Trophoblast cell (in vitro differentiated cells and primary cell): ENCODE measurements at regions not wholly inside any gene's neighbourhood (a gene's known extent, or its start where the extent isn't known, plus 50 kb on each side); places are given as distances from the start of the nearest gene placed in this dataset.

ENCODE experiments used
- DNase-seq, 2 donors: peaks; one replicate each; pipeline ENCODE4 v3.0.0-alpha.2; 2016
- H2AFZ ChIP-seq: 2 replicates; pipeline ENCODE4 v1.6.1; 2013; ENCODE audit warnings: low read length, moderate library complexity, mild to moderate bottlenecking; ENCODE audit not compliant: insufficient read depth, poor library complexity
- H2AK5ac ChIP-seq: 2 replicates; pipeline ENCODE4 v1.6.1; 2013; ENCODE audit warnings: mild to moderate bottlenecking, low read length
- H2BK120ac ChIP-seq: 2 replicates; pipeline ENCODE4 v1.6.1; 2013; ENCODE audit warnings: low read length, mild to moderate bottlenecking, moderate library complexity; ENCODE audit not compliant: insufficient read depth, poor library complexity
- H2BK12ac ChIP-seq: 2 replicates; pipeline ENCODE4 v1.6.1; 2013; ENCODE audit warnings: mild to moderate bottlenecking, low read length, moderate library complexity
- H2BK5ac ChIP-seq: 2 replicates; pipeline ENCODE4 v1.6.1; 2013; ENCODE audit warnings: low read length, low read depth, moderate library complexity, mild to moderate bottlenecking; ENCODE audit not compliant: poor library complexity
- H3K14ac ChIP-seq: 2 replicates; pipeline ENCODE4 v1.6.1; 2013; ENCODE audit warnings: mild to moderate bottlenecking, low read length
- H3K18ac ChIP-seq: 2 replicates; pipeline ENCODE4 v1.6.1; 2013; ENCODE audit warnings: mild to moderate bottlenecking, low read length
- H3K23ac ChIP-seq: 2 replicates; pipeline ENCODE4 v1.6.1; 2013; ENCODE audit warnings: low read length
- H3K27ac ChIP-seq: 2 replicates; pipeline ENCODE4 v1.5.1; 2013; ENCODE audit warnings: low read depth, mild to moderate bottlenecking, inconsistent platforms, low read length, moderate library complexity
- H3K27me3 ChIP-seq: 2 replicates; pipeline ENCODE4 v1.6.1; 2013; ENCODE audit warnings: inconsistent platforms, mild to moderate bottlenecking, low read length, moderate library complexity; ENCODE audit not compliant: insufficient read depth
- H3K36me3 ChIP-seq, 2 experiments: 1 replicate in 1 of 2; 2 replicates in 1 of 2; pipeline ENCODE4 v1.6.1; 2013; ENCODE audit warnings: low read length in 2 of 2, mild to moderate bottlenecking in 2 of 2, moderate library complexity in 1 of 2; ENCODE audit not compliant: insufficient read depth in 2 of 2, control insufficient read depth in 1 of 2
- H3K4ac ChIP-seq: 2 replicates; pipeline ENCODE4 v1.6.1; 2013; ENCODE audit warnings: low read depth, mild to moderate bottlenecking, low read length, moderate library complexity
- H3K4me1 ChIP-seq, 2 experiments: 1 replicate in 1 of 2; 2 replicates in 1 of 2; pipeline ENCODE4 v1.6.1; 2013; ENCODE audit warnings: low read length in 2 of 2, mild to moderate bottlenecking in 2 of 2, moderate library complexity in 1 of 2; ENCODE audit not compliant: insufficient read depth in 2 of 2, control insufficient read depth in 1 of 2
- H3K4me2 ChIP-seq: 2 replicates; pipeline ENCODE4 v1.6.1; 2013; ENCODE audit warnings: inconsistent platforms, mild to moderate bottlenecking, low read length, moderate library complexity
- H3K4me3 ChIP-seq: 2 replicates; pipeline ENCODE4 v1.5.1; 2013; ENCODE audit warnings: mild to moderate bottlenecking, low read depth, low read length, inconsistent platforms
- H3K79me1 ChIP-seq: one replicate; pipeline ENCODE4 v1.6.1; 2013; ENCODE audit warnings: low read length
- H3K79me2 ChIP-seq: 2 replicates; pipeline ENCODE4 v1.6.1; 2013; ENCODE audit warnings: low read length, mild to moderate bottlenecking; ENCODE audit not compliant: control insufficient read depth, insufficient read depth, poor library complexity
- H3K9ac ChIP-seq: 2 replicates; pipeline ENCODE4 v1.6.1; 2013; ENCODE audit warnings: mild to moderate bottlenecking, low read length
- H3K9me3 ChIP-seq: 2 replicates; pipeline ENCODE4 v1.6.1; 2013; ENCODE audit warnings: low read depth, mild to moderate bottlenecking, control low read depth, inconsistent platforms, low read length; ENCODE audit not compliant: insufficient read depth
- H4K12ac ChIP-seq: 2 replicates; pipeline ENCODE4 v1.6.1; 2013; ENCODE audit warnings: low read depth, mild to moderate bottlenecking, low read length, moderate library complexity
- H4K8ac ChIP-seq: 2 replicates; pipeline ENCODE4 v1.6.1; 2013; ENCODE audit warnings: low read depth, mild to moderate bottlenecking, low read length, moderate library complexity
- H4K91ac ChIP-seq: one replicate; pipeline ENCODE4 v1.6.1; 2013; ENCODE audit warnings: low read depth, mild to moderate bottlenecking, low read length, moderate library complexity
- WGBS: extraction: QIAGEN DNeasy Blood & Tissue Kit; methylation state at CpG from one replicate; pipeline ENCODE4 v1.1.7; 2013; ENCODE audit warnings: missing lambda C conversion rate; ENCODE audit not compliant: insufficient read length, insufficient coverage; ENCODE audit errors: extremely low coverage; 5-methylcytosine and 5-hydroxymethylcytosine counted together

DNA sequence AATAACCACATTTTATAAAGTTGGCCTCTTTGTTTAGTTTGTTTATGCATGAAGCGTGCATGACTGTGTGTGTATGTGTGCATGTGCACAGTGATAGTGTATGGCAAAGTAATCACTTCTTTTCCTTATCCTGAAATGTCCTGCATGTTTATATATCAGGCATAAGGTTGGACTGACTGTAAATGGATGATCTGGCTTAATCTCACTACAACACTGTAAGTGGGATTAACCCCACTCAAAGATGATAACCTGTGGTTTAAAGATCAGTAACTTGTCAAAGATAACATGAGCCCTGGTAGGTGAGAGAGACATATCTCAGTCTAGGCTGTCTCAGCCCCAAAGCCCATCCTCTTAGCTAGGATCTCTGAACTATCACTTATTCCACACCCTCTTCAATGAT, 376.6 kb upstream of the TSHZ2 start:
- H3K4me1 ChIP-seq = no peaks in the 10 kb centered on the region
- no CpG with 5 or more reads among the region's 1 CpG for WGBS

GRCh38 chr20:52593654-52594053, 378.5 kb upstream of the TSHZ2 start:
- Histone ChIP-seq H2AK5ac (no peak overlapping the region), H3K4me1 (no peaks in the 10 kb centered on the region), H3K4me3 (no peak overlapping the region), H2AFZ (no peak overlapping the region), H4K91ac (no peak overlapping the region), H3K27me3 (no peaks in the 10 kb centered on the region), H2BK5ac (no peak overlapping the region), H4K12ac (no peak overlapping the region), H2BK12ac (no peak overlapping the region), H3K18ac (no peak overlapping the region), H3K9ac (no peak overlapping the region), H4K8ac (no peak overlapping the region), H3K4ac (no peak overlapping the region), H3K79me2 (no peaks in the 10 kb centered on the region), H3K79me1 (no peaks in the 10 kb centered on the region), H3K36me3 (no peaks in the 10 kb centered on the region), H3K4me2 (no peak overlapping the region), H3K14ac (no peak overlapping the region), H3K27ac (no peak overlapping the region), H3K9me3 (no peaks in the 10 kb centered on the region), H3K23ac (no peak overlapping the region), H2BK120ac (no peak overlapping the region)
- no CpG with 5 or more reads among the region's 5 CpGs for WGBS
- no peak for DNase-seq

More for the DNA sequence above, 376.6 kb upstream of the TSHZ2 start:
- H3K9me3 ChIP-seq = no peaks in the 10 kb centered on the region
- no peaks in the 10 kb centered on the region for H3K79me1 ChIP-seq
- no peak overlapping the region for H3K27ac ChIP-seq
- no peak overlapping the region for H3K14ac ChIP-seq
- H2BK120ac ChIP-seq = no peak overlapping the region
- H2AK5ac ChIP-seq = no peak overlapping the region
- no peak overlapping the region for H2BK5ac ChIP-seq
- no peak overlapping the region for H4K91ac ChIP-seq
- H3K27me3 ChIP-seq = no peaks in the 10 kb centered on the region
- H3K23ac ChIP-seq = no peak overlapping the region
- no peak for DNase-seq
- no peak overlapping the region for H3K4ac ChIP-seq
- H3K4me2 ChIP-seq = no peak overlapping the region
- H4K12ac ChIP-seq = no peak overlapping the region
- no peak overlapping the region for H2BK12ac ChIP-seq
- H3K36me3 ChIP-seq = no peaks in the 10 kb centered on the region
- no peak overlapping the region for H2AFZ ChIP-seq
- H4K8ac ChIP-seq = no peak overlapping the region
- H3K9ac ChIP-seq = no peak overlapping the region
- H3K4me3 ChIP-seq = no peak overlapping the region
- no peak overlapping the region for H3K18ac ChIP-seq
- H3K79me2 ChIP-seq = no peaks in the 10 kb centered on the region

DNA sequence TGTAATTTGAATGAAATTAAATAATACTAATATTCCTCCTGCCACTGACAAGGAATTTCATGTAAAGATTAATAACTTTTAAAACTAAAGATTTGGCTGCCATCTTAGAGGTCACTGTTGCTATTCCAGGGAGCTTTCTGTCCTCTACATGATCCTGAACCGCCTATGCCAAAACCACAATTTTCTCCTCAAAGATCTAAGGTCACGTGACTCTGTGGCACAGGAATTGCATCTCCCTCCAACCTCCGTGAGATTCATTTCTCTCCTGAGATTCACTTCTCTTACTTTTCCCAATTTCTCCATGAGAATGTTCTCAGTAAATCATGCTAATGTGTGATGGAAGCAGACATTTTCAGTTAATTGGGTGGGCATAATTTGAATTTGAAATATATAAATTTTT, 379.6 kb upstream of the TSHZ2 start:
- no peak overlapping the region for H2AK5ac ChIP-seq
- H4K91ac ChIP-seq = no peak overlapping the region
- no peak for DNase-seq
- H3K23ac ChIP-seq = no peak overlapping the region
- H4K12ac ChIP-seq = no peak overlapping the region
- H3K79me2 ChIP-seq = no peaks in the 10 kb centered on the region
- no peak overlapping the region for H3K14ac ChIP-seq
- no peak overlapping the region for H2BK12ac ChIP-seq
- H3K18ac ChIP-seq = no peak overlapping the region
- H3K4ac ChIP-seq = no peak overlapping the region
- no peaks in the 10 kb centered on the region for H3K79me1 ChIP-seq
- H3K27me3 ChIP-seq = no peaks in the 10 kb centered on the region
- no peak overlapping the region for H3K27ac ChIP-seq
- no peak overlapping the region for H2BK120ac ChIP-seq
- no peak overlapping the region for H3K4me3 ChIP-seq
- H3K9me3 ChIP-seq = no peaks in the 10 kb centered on the region
- no peak overlapping the region for H4K8ac ChIP-seq
- no peak overlapping the region for H3K9ac ChIP-seq
- no peak overlapping the region for H2BK5ac ChIP-seq
- H3K36me3 ChIP-seq = no peaks in the 10 kb centered on the region
- H3K4me2 ChIP-seq = no peak overlapping the region
- WGBS = no CpG with 5 or more reads among the region's 3 CpGs
- no peak overlapping the region for H2AFZ ChIP-seq
- H3K4me1 ChIP-seq = no peaks in the 10 kb centered on the region

- no peak for DNase-seq
- H3K4me1 ChIP-seq = no peaks in the 10 kb centered on the region
- H3K79me1 ChIP-seq = no peaks in the 10 kb centered on the region
- no peaks in the 10 kb centered on the region for H3K27me3 ChIP-seq
- H2BK120ac ChIP-seq = no peak overlapping the region
- H3K4ac ChIP-seq = no peak overlapping the region
- no peaks in the 10 kb centered on the region for H3K9me3 ChIP-seq
- H3K36me3 ChIP-seq = no peaks in the 10 kb centered on the region
- H3K9ac ChIP-seq = no peak overlapping the region
- H4K8ac ChIP-seq = no peak overlapping the region
- H3K79me2 ChIP-seq = no peaks in the 10 kb centered on the region
- no peak overlapping the region for H3K4me2 ChIP-seq
- no peak overlapping the region for H2BK5ac ChIP-seq
- H3K27ac ChIP-seq = no peak overlapping the region
- H2AK5ac ChIP-seq = no peak overlapping the region
- no peak overlapping the region for H4K12ac ChIP-seq
- no CpG with 5 or more reads among the region's 2 CpGs for WGBS
- no peak overlapping the region for H3K4me3 ChIP-seq
- no peak overlapping the region for H3K23ac ChIP-seq
- no peak overlapping the region for H2AFZ ChIP-seq
- no peak overlapping the region for H3K18ac ChIP-seq
- no peak overlapping the region for H3K14ac ChIP-seq
- no peak overlapping the region for H4K91ac ChIP-seq
- no peak overlapping the region for H2BK12ac ChIP-seq
Measured at GRCh38 chr20:52590100-52590499, 382.1 kb upstream of the TSHZ2 start.
